ACC112 (cell line): ENCODE measurements at regions not wholly inside any gene's neighbourhood (a gene's known extent, or its start where the extent isn't known, plus 50 kb on each side); places are given as distances from the start of the nearest gene placed in this dataset.

Experiments used
- H2AFZ ChIP-seq: fragments of 200-600 bp; sonication (generic); one replicate; pipeline ENCODE4 v1.6.0; 2017; ENCODE audit warnings: antibody characterized with exemption, low read length; ENCODE audit not compliant: unreplicated experiment
- H3K27ac ChIP-seq: fragments of 200-600 bp; sonication (generic); 2 replicates; pipeline ENCODE4 v1.5.1; 2014; ENCODE audit warnings: low read depth, mild to moderate bottlenecking, antibody characterized with exemption, low read length, moderate library complexity
- H3K27me3 ChIP-seq: fragments of 200-600 bp; sonication (generic); 2 replicates; pipeline ENCODE4 v1.6.1; 2014; ENCODE audit warnings: mild to moderate bottlenecking, antibody characterized with exemption, low read length, moderate library complexity, mixed read lengths; ENCODE audit not compliant: insufficient read depth
- H3K36me3 ChIP-seq: fragments of 200-600 bp; sonication (generic); 2 replicates; pipeline ENCODE4 v1.6.1; 2016; ENCODE audit warnings: mild to moderate bottlenecking, antibody characterized with exemption, low read length, moderate library complexity, mixed read lengths; ENCODE audit not compliant: insufficient read depth
- H3K4me1 ChIP-seq: fragments of 200-600 bp; sonication (generic); one replicate; pipeline ENCODE4 v1.6.1; 2016; ENCODE audit warnings: low read length, mixed read lengths; ENCODE audit not compliant: insufficient read depth, unreplicated experiment, control insufficient read depth
- H3K4me3 ChIP-seq: fragments of 200-600 bp; sonication (generic); 2 replicates; pipeline ENCODE4 v1.5.1; 2014; ENCODE audit warnings: mild to moderate bottlenecking, low read depth, low read length
- H3K79me2 ChIP-seq: fragments of 200-600 bp; sonication (generic); one replicate; pipeline ENCODE4 v1.6.0; 2016; ENCODE audit warnings: low read length; ENCODE audit not compliant: control insufficient read depth, unreplicated experiment, insufficient read depth

GRCh38 chr11:71309611-71310010 is 57.2 kb upstream of the SHANK2 start:
- H3K4me3 ChIP-seq: no peak overlapping the region
- H3K4me1 ChIP-seq: peaks cover 3% of the 10 kb centered on the region
- no peak overlapping the region for H2AFZ ChIP-seq
- H3K27ac ChIP-seq: no peak overlapping the region
- peaks cover 14% of the 10 kb centered on the region for H3K27me3 ChIP-seq
- no peaks in the 10 kb centered on the region for H3K79me2 ChIP-seq
- H3K36me3 ChIP-seq: no peaks in the 10 kb centered on the region

GRCh38 chr11:71309181-71309580 is 56.8 kb upstream of the SHANK2 start:
- H3K4me3 ChIP-seq: no peak overlapping the region
- peaks cover 12% of the 10 kb centered on the region; the same call in 1 of the 2 replicates for H3K27me3 ChIP-seq
- no peak overlapping the region for H2AFZ ChIP-seq
- H3K4me1 ChIP-seq: peaks cover 3% of the 10 kb centered on the region
- no peaks in the 10 kb centered on the region for H3K36me3 ChIP-seq
- H3K27ac ChIP-seq: no peak overlapping the region
- H3K79me2 ChIP-seq: no peaks in the 10 kb centered on the region

- no peak overlapping the region for H3K4me3 ChIP-seq
- H3K36me3 ChIP-seq: no peaks in the 10 kb centered on the region
- no peak overlapping the region for H3K27ac ChIP-seq
- H3K4me1 ChIP-seq: peaks cover 3% of the 10 kb centered on the region
- no peaks in the 10 kb centered on the region for H3K79me2 ChIP-seq
- H2AFZ ChIP-seq: no peak overlapping the region
- H3K27me3 ChIP-seq: peaks cover 1% of the 10 kb centered on the region; the same call in 1 of the 2 replicates
Measured at GRCh38 chr11:71307811-71308645, 55.7 kb upstream of the SHANK2 start.

- H3K4me1 ChIP-seq: peaks cover 11% of the 10 kb centered on the region
- no peaks in the 10 kb centered on the region for H3K27me3 ChIP-seq
- no peak overlapping the region for H3K27ac ChIP-seq
- H2AFZ ChIP-seq: no peak overlapping the region
- H3K79me2 ChIP-seq: no peaks in the 10 kb centered on the region
- no peaks in the 10 kb centered on the region for H3K36me3 ChIP-seq
- H3K4me3 ChIP-seq: no peak overlapping the region
Measured at GRCh38 chr11:71305451-71306125, 53.2 kb upstream of the SHANK2 start.

GRCh38 chr11:71305041-71305440 is 52.7 kb upstream of the SHANK2 start:
- H2AFZ ChIP-seq: no peak overlapping the region
- H3K4me3 ChIP-seq: no peak overlapping the region
- no peak overlapping the region for H3K27ac ChIP-seq
- H3K27me3 ChIP-seq: no peaks in the 10 kb centered on the region
- peaks cover 17% of the 10 kb centered on the region for H3K4me1 ChIP-seq
- H3K79me2 ChIP-seq: no peaks in the 10 kb centered on the region
- H3K36me3 ChIP-seq: no peaks in the 10 kb centered on the region

- Histone ChIP-seq H3K4me1 (peaks cover 22% of the 10 kb centered on the region), H3K27me3 (no peaks in the 10 kb centered on the region)
Measured at GRCh38 chr11:71304491-71304890, 52.1 kb upstream of the SHANK2 start.

GRCh38 chr11:71304045-71304444 is 51.7 kb upstream of the SHANK2 start:
- no peak overlapping the region for H3K4me3 ChIP-seq
- no peak overlapping the region for H3K27ac ChIP-seq
- no peaks in the 10 kb centered on the region for H3K36me3 ChIP-seq
- no peaks in the 10 kb centered on the region for H3K27me3 ChIP-seq
- peaks cover 25% of the 10 kb centered on the region for H3K4me1 ChIP-seq
- H3K79me2 ChIP-seq: no peaks in the 10 kb centered on the region
- no peak overlapping the region for H2AFZ ChIP-seq

More at GRCh38 chr11:71304491-71304890, 52.1 kb upstream of the SHANK2 start:
- Histone ChIP-seq H3K27ac (no peak overlapping the region), H2AFZ (no peak overlapping the region), H3K36me3 (no peaks in the 10 kb centered on the region), H3K4me3 (no peak overlapping the region), H3K79me2 (no peaks in the 10 kb centered on the region)

- H3K79me2 ChIP-seq: no peaks in the 10 kb centered on the region
- H3K4me1 ChIP-seq: peaks cover 32% of the 10 kb centered on the region
- H3K27me3 ChIP-seq: no peaks in the 10 kb centered on the region
- no peaks in the 10 kb centered on the region for H3K36me3 ChIP-seq
- H3K27ac ChIP-seq: no peak overlapping the region
- H3K4me3 ChIP-seq: no peak overlapping the region
- H2AFZ ChIP-seq: no peak overlapping the region
Measured at GRCh38 chr11:71302911-71303310, 50.5 kb upstream of the SHANK2 start.

- H3K27ac ChIP-seq: no peak overlapping the region
- H3K4me1 ChIP-seq: peaks cover 32% of the 10 kb centered on the region
- H3K79me2 ChIP-seq: no peaks in the 10 kb centered on the region
- H3K4me3 ChIP-seq: no peak overlapping the region
- H3K27me3 ChIP-seq: no peaks in the 10 kb centered on the region
- H3K36me3 ChIP-seq: no peaks in the 10 kb centered on the region
- H2AFZ ChIP-seq: no peak overlapping the region
Measured at GRCh38 chr11:71302534-71302909, 50.1 kb upstream of the SHANK2 start.
